Neural crest cell (in vitro differentiated cells): ENCODE measurements at regions not wholly inside any gene's neighbourhood (a gene's known extent, or its start where the extent isn't known, plus 50 kb on each side); places are given as distances from the start of the nearest gene placed in this dataset.

Source experiments
- DNase-seq: peaks from one replicate; pipeline ENCODE4 v3.0.0; 2021; ENCODE audit warnings: low read depth, mixed read lengths, low spot score
- H3K27ac Mint-ChIP-seq: one replicate; pipeline ENCODE4 v1.8.0; 2021; ENCODE audit warnings: mild to moderate bottlenecking, mixed read lengths; ENCODE audit not compliant: unreplicated experiment
- H3K27me3 Mint-ChIP-seq: 2 replicates; pipeline ENCODE4 v1.8.0; 2021; ENCODE audit warnings: low read depth, mild to moderate bottlenecking, mixed read lengths
- H3K36me3 Mint-ChIP-seq: 2 replicates; pipeline ENCODE4 v1.8.0; 2021; ENCODE audit warnings: low read depth, mild to moderate bottlenecking, mixed read lengths
- H3K4me1 Mint-ChIP-seq: 2 replicates; pipeline ENCODE4 v1.8.0; 2021; ENCODE audit warnings: mixed read lengths
- H3K4me3 Mint-ChIP-seq: one replicate; pipeline ENCODE4 v1.8.0; 2021; ENCODE audit warnings: mild to moderate bottlenecking, mixed read lengths
- H3K9me3 Mint-ChIP-seq: 2 replicates; pipeline ENCODE4 v1.8.0; 2021; ENCODE audit warnings: mixed read lengths
- CTCF ChIP-seq: fragments of 200-600 bp; sonication (generic); conservative IDR thresholded peaks from 2 replicates; pipeline ENCODE4 v1.5.0; 2021; ENCODE audit warnings: antibody characterized with exemption, mild to moderate bottlenecking

GRCh38 chr2:156890529-156891148 lies 366.9 kb upstream of the GALNT5 start:
- Mint-ChIP-seq H3K4me1 (peaks cover 36% of the 10 kb centered on the region), H3K9me3 (no peaks in the 10 kb centered on the region), H3K27ac (peak overlapping the region; percentile 68), H3K27me3 (no peaks in the 10 kb centered on the region), H3K4me3 (no peak overlapping the region), H3K36me3 (no peaks in the 10 kb centered on the region)
- no peak for DNase-seq
- no peak for TF ChIP-seq CTCF

DNA sequence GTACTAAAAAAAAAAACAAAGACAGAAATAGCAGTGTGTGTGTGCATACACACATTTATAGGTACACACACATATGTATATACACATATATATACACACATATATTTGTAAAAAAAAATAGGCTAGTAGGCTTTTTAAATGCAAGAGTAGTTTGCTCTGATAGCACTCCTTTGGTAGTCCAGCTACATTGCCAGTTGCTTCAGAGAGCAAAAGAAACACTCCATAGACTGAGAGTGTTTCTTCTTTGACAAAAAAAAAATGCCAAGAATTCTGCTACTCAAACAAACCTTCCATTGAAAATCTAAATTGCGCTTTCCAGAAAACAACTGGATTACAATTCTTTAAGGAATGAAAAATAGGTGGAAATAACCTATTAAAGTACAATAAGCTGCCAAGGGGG lies 365.9 kb upstream of the GALNT5 start:
- no peak for TF ChIP-seq CTCF
- Mint-ChIP-seq H3K4me3 (peak overlapping the region; percentile 14), H3K9me3 (no peaks in the 10 kb centered on the region), H3K27me3 (no peaks in the 10 kb centered on the region), H3K36me3 (peaks cover 2% of the 10 kb centered on the region), H3K4me1 (peaks cover 36% of the 10 kb centered on the region), H3K27ac (peak overlapping the region; percentile 68)
- no peak for DNase-seq

DNA sequence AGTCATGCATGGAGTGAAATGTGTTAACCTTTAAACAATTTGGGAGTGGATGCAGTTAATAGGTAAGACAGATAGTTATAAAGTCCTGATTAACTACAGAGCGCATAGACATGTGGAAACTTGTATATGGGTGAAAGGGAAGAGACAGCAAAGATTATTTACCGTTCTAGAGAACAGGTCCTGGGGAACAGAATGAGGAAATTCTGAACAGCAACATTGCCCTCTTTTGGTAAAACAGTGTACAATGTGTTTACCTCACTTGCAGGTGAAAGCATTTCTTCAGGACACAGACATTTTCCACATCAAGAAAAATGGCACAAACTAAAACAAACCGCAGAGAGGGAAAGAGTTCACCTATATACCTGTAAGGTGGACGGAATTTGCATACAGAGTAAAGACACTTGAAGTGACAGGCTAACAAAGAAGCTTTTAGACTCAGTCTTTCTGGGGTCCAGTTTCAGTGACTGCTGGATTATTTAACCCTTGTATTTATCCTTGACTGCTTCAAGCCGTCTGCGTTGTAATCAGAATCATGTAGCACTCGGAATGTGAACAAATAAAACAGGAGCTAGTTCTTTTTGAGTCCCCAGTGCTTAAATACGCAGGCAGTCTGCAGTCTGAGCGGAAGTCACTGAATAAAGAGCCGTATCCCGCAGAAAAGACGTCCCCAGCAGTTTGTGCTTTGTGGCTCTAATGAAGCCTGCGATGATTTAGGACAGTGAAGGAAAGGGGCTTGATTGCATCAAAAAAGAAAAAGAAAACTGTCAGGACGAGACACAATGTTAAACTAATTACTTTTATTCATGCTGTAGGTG lies 364.8 kb upstream of the GALNT5 start:
- Mint-ChIP-seq H3K36me3 (peaks cover 2% of the 10 kb centered on the region), H3K9me3 (no peaks in the 10 kb centered on the region), H3K4me1 (peaks cover 36% of the 10 kb centered on the region), H3K27me3 (no peaks in the 10 kb centered on the region), H3K27ac (peak overlapping the region; percentile 45), H3K4me3 (peak overlapping the region; percentile 74)
- TF ChIP-seq CTCF, result peak; percentile 79
- DNase-seq, result peak; percentile 9

- Mint-ChIP-seq H3K27ac (no peak overlapping the region), H3K4me3 (no peak overlapping the region), H3K27me3 (no peaks in the 10 kb centered on the region), H3K9me3 (peaks cover 4% of the 10 kb centered on the region), H3K36me3 (peaks cover 4% of the 10 kb centered on the region), H3K4me1 (peaks cover 26% of the 10 kb centered on the region)
- no peak for TF ChIP-seq CTCF
- no peak for DNase-seq
Measured at GRCh38 chr2:156896294-156896693, 361.2 kb upstream of the GALNT5 start.

GRCh38 chr2:156897548-156897947 lies 360.0 kb upstream of the GALNT5 start:
- no peak for TF ChIP-seq CTCF
- no peak overlapping the region for H3K27ac Mint-ChIP-seq

More at GRCh38 chr2:156897548-156897947, 360.0 kb upstream of the GALNT5 start:
- Mint-ChIP-seq H3K9me3 (peaks cover 4% of the 10 kb centered on the region), H3K4me3 (no peak overlapping the region), H3K27me3 (no peaks in the 10 kb centered on the region), H3K4me1 (peaks cover 21% of the 10 kb centered on the region), H3K36me3 (peaks cover 4% of the 10 kb centered on the region)
- DNase-seq, result no peak
